Astrocyte (in vitro differentiated cells and primary cell): ENCODE measurements at regions not wholly inside any gene's neighbourhood (a gene's known extent, or its start where the extent isn't known, plus 50 kb on each side); places are given as distances from the start of the nearest gene placed in this dataset.

ENCODE experiments used
- DNase-seq: peaks from one replicate; pipeline ENCODE4 v3.0.0-alpha.2; 2010; ENCODE audit warnings: low read depth
- FAIRE-seq: peaks from 2 replicates; lab custom pipeline; 2011; peaks lifted over from hg19 to GRCh38; lab: Jason Lieb, UNC
- H2AFZ ChIP-seq: 2 replicates; pipeline ENCODE4 v1.6.0; 2012; ENCODE audit warnings: low read depth, low read length, inconsistent platforms
- H3K27ac ChIP-seq: 2 replicates; pipeline ENCODE4 v1.5.1; 2011; ENCODE audit warnings: low read depth, low read length, inconsistent platforms
- H3K27me3 ChIP-seq: 2 replicates; pipeline ENCODE4 v1.6.0; 2011; ENCODE audit warnings: low read length, inconsistent platforms; ENCODE audit not compliant: insufficient read depth
- H3K36me3 ChIP-seq: 2 replicates; pipeline ENCODE4 v1.5.1; 2011; ENCODE audit warnings: low read length, inconsistent platforms; ENCODE audit not compliant: insufficient read depth
- H3K4me1 ChIP-seq: 2 replicates; pipeline ENCODE4 v1.5.1; 2011; ENCODE audit warnings: low read length, inconsistent platforms; ENCODE audit not compliant: insufficient read depth
- H3K4me2 ChIP-seq: 2 replicates; pipeline ENCODE4 v1.6.0; 2012; ENCODE audit warnings: low read length, inconsistent platforms
- H3K4me3 ChIP-seq: 2 replicates; pipeline ENCODE4 v1.5.1; 2011; ENCODE audit warnings: low read depth, mild to moderate bottlenecking, low read length, inconsistent platforms; ENCODE audit not compliant: insufficient read depth
- H3K79me2 ChIP-seq: 2 replicates; pipeline ENCODE4 v1.6.0; 2012; ENCODE audit warnings: mild to moderate bottlenecking, low read length, inconsistent platforms; ENCODE audit not compliant: insufficient read depth
- H3K9ac ChIP-seq: 2 replicates; pipeline ENCODE4 v1.6.0; 2012; ENCODE audit warnings: mild to moderate bottlenecking, low read length, inconsistent platforms
- H3K9me3 ChIP-seq: 2 replicates; pipeline ENCODE4 v1.5.1; 2012; ENCODE audit warnings: low read depth, mild to moderate bottlenecking, low read length, inconsistent platforms; ENCODE audit not compliant: insufficient read depth
- H4K20me1 ChIP-seq: 2 replicates; pipeline ENCODE4 v1.6.0; 2012; ENCODE audit warnings: low read length, inconsistent platforms; ENCODE audit not compliant: insufficient read depth
- H3K27ac Mint-ChIP-seq: one replicate; pipeline ENCODE4 v1.8.0; 2021; ENCODE audit warnings: mild to moderate bottlenecking, mixed read lengths; ENCODE audit not compliant: unreplicated experiment
- H3K27me3 Mint-ChIP-seq: one replicate; pipeline ENCODE4 v1.8.0; 2021; ENCODE audit warnings: low read depth, mixed read lengths; ENCODE audit not compliant: unreplicated experiment
- H3K36me3 Mint-ChIP-seq: one replicate; pipeline ENCODE4 v1.8.0; 2021; ENCODE audit warnings: low read depth, mixed read lengths; ENCODE audit not compliant: unreplicated experiment
- H3K4me1 Mint-ChIP-seq: one replicate; pipeline ENCODE4 v1.8.0; 2021; ENCODE audit warnings: low read depth, mixed read lengths; ENCODE audit not compliant: unreplicated experiment
- H3K4me3 Mint-ChIP-seq: one replicate; pipeline ENCODE4 v1.8.0; 2021; ENCODE audit warnings: mild to moderate bottlenecking, moderate library complexity, mixed read lengths; ENCODE audit not compliant: unreplicated experiment
- H3K9me3 Mint-ChIP-seq: one replicate; pipeline ENCODE4 v1.8.0; 2021; ENCODE audit warnings: mild to moderate bottlenecking, mixed read lengths; ENCODE audit not compliant: unreplicated experiment
- EZH2 ChIP-seq: IDR thresholded peaks from 2 replicates; pipeline ENCODE4 v1.6.1; 2012; ENCODE audit warnings: mild to moderate bottlenecking, low read length, inconsistent platforms; ENCODE audit not compliant: insufficient read depth
- TF ChIP-seq, protein P1 (sequence below): IDR thresholded peaks from 2 replicates; pipeline ENCODE4 v1.5.1; 2011; ENCODE audit warnings: low read depth, mild to moderate bottlenecking, inconsistent platforms, low read length, moderate library complexity; ENCODE audit not compliant: insufficient read depth

DNA sequence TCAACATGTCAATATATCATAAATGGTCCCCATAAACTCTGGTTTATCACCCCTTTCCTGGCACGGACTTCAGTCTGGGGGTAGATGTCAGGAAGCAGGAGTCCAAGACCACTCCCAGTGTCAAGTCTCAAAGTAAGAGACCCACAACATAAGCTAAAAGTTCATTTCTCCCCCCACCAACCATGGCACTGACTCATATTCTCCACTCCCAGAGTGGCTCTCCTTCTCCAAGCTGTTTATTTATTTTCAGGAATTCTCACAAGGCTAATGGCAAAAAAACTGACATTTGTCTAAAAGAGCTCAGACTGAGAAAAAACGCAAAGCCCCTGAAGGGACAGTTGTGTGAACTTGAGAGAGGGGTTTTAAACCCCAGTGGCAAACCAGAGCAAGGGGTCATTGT, 217.0 kb downstream of the RAB28 start:
- H3K27ac Mint-ChIP-seq: no peak overlapping the region
- no peak for FAIRE-seq

DNA sequence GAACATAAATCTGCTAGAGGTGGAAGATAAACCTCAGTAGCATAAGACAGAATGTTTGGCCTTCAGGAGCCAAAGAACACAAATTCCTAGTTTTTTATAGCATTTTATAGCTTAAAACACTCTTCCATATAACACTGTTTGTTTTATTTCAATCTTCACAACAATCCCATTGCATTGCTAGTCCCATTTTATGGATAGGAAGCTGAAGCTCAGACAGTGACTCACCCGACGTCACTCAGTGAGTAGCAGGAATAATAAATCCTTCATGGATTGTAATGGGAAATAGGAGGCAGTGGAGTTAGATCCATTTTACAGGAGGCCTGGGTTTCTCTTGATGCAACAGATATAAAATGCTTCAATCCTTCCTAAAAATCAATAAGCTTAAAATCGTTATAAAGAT, 217.5 kb downstream of the RAB28 start:
- Histone ChIP-seq H3K4me1 (peaks cover 7% of the 10 kb centered on the region), H3K9ac (peak overlapping the region; percentile 9), H2AFZ (no peak overlapping the region), H3K79me2 (no peaks in the 10 kb centered on the region), H3K4me3 (no peak overlapping the region), H3K36me3 (no peaks in the 10 kb centered on the region), H3K27ac (no peak overlapping the region), H3K4me2 (peak overlapping the region; percentile 33), H3K9me3 (no peaks in the 10 kb centered on the region), H3K27me3 (no peaks in the 10 kb centered on the region), H4K20me1 (no peaks in the 10 kb centered on the region)
- H3K4me3 Mint-ChIP-seq: no peak overlapping the region
- H3K27ac Mint-ChIP-seq: no peak overlapping the region
- H3K4me1 Mint-ChIP-seq: peaks cover 25% of the 10 kb centered on the region
- no peaks in the 10 kb centered on the region for H3K36me3 Mint-ChIP-seq
- FAIRE-seq (no peak), DNase-seq (no peak)
- peaks cover 6% of the 10 kb centered on the region for H3K9me3 Mint-ChIP-seq
- H3K27me3 Mint-ChIP-seq: no peaks in the 10 kb centered on the region
- TF ChIP-seq, protein P1, sequence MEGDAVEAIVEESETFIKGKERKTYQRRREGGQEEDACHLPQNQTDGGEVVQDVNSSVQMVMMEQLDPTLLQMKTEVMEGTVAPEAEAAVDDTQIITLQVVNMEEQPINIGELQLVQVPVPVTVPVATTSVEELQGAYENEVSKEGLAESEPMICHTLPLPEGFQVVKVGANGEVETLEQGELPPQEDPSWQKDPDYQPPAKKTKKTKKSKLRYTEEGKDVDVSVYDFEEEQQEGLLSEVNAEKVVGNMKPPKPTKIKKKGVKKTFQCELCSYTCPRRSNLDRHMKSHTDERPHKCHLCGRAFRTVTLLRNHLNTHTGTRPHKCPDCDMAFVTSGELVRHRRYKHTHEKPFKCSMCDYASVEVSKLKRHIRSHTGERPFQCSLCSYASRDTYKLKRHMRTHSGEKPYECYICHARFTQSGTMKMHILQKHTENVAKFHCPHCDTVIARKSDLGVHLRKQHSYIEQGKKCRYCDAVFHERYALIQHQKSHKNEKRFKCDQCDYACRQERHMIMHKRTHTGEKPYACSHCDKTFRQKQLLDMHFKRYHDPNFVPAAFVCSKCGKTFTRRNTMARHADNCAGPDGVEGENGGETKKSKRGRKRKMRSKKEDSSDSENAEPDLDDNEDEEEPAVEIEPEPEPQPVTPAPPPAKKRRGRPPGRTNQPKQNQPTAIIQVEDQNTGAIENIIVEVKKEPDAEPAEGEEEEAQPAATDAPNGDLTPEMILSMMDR: no peak
- TF ChIP-seq EZH2: no peak

More for the DNA sequence above, 217.0 kb downstream of the RAB28 start:
- TF ChIP-seq, protein P1: no peak
- no peak for TF ChIP-seq EZH2
- Mint-ChIP-seq H3K36me3 (no peaks in the 10 kb centered on the region), H3K27me3 (no peaks in the 10 kb centered on the region), H3K4me1 (peaks cover 22% of the 10 kb centered on the region), H3K4me3 (no peak overlapping the region), H3K9me3 (peaks cover 7% of the 10 kb centered on the region)
- Histone ChIP-seq H3K36me3 (no peaks in the 10 kb centered on the region), H3K9ac (peak overlapping the region; percentile 9), H2AFZ (no peak overlapping the region), H3K27ac (no peak overlapping the region), H3K4me3 (no peak overlapping the region), H3K4me1 (peaks cover 7% of the 10 kb centered on the region), H3K9me3 (no peaks in the 10 kb centered on the region), H3K4me2 (peak overlapping the region; percentile 33), H3K79me2 (no peaks in the 10 kb centered on the region), H4K20me1 (no peaks in the 10 kb centered on the region), H3K27me3 (no peaks in the 10 kb centered on the region)
- DNase-seq: peak; percentile 21

DNA sequence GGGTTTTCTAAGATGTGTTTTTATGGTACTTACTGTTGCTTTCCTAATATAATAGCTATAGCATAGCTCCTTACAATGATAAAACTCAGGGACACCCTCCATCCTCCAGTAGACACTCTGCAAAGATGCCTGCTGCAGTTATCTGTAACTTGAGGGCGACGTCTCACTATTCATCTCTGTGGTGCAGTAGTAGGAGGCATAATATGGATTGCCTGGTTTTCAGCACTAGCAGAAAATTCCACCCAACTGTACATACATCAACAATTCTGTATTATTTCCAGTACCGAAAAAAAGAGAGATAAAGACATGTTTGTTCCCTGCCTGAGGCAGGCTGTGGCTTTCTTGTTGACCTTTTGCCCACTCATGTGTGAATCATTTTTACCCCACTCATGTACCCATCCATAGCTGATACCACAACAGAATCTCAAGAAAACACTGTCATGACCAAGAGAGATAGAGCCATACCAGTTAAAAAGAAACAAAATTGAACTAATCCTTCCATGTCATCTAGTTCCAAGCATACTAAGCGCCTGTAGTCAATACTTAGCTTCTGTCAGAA, 220.1 kb downstream of the RAB28 start:
- Histone ChIP-seq H3K36me3 (no peaks in the 10 kb centered on the region), H3K9me3 (no peaks in the 10 kb centered on the region), H3K27ac (no peak overlapping the region), H3K79me2 (no peaks in the 10 kb centered on the region), H3K9ac (no peak overlapping the region), H3K4me2 (no peak overlapping the region), H3K4me1 (peaks cover 12% of the 10 kb centered on the region), H2AFZ (no peak overlapping the region), H4K20me1 (no peaks in the 10 kb centered on the region), H3K4me3 (no peak overlapping the region), H3K27me3 (no peaks in the 10 kb centered on the region)
- H3K4me3 Mint-ChIP-seq: no peak overlapping the region
- DNase-seq: peak; percentile 25
- no peak overlapping the region for H3K27ac Mint-ChIP-seq
- peaks cover 35% of the 10 kb centered on the region for H3K4me1 Mint-ChIP-seq
- H3K9me3 Mint-ChIP-seq: no peaks in the 10 kb centered on the region
- no peaks in the 10 kb centered on the region for H3K36me3 Mint-ChIP-seq
- no peak for FAIRE-seq
- H3K27me3 Mint-ChIP-seq: no peaks in the 10 kb centered on the region
- no peak for TF ChIP-seq EZH2
- TF ChIP-seq, protein P1: no peak
